ENCODE measurements at regions not wholly inside any gene's neighbourhood (a gene's known extent, or its start where the extent isn't known, plus 50 kb on each side); places are given as distances from the start of the nearest gene placed in this dataset.

DNA sequence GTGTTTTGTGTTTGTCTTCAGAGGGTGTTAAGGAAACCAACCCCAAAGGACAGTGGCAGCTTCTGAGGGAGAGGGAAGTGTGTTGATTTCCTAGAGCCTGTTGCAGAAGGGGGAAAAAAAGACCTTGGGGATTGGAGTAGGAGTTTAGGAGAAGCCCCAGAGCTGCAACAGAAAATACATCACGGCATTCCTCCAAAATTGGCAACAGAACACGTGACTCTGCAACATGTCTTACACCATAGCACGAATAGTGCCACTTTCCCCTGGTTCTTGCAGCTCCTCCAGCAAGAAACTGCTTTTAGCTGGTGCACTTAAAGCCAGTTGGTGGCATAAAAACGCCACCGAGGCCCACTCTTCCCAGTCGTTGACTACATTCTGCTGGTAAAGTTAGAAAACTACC is 473.0 kb downstream of the CD83 start:
- TF ChIP-seq EZH2phosphoT487 (IDR thresholded peaks at IDR 0.05; ENCODE audit: borderline replicate concordance, low read depth) (no peak), RAD21 (IDR thresholded peaks at IDR 0.05; ENCODE audit: low read length) (no peak), YY1 (IDR thresholded peaks at IDR 0.05; ENCODE audit: low read depth) (no peak), CTCF (IDR thresholded peaks at IDR 0.05) (no peak), SIN3A (IDR thresholded peaks at IDR 0.05; ENCODE audit: borderline replicate concordance, low read depth, low read length) (no peak), FOSL2 (IDR thresholded peaks at IDR 0.05; ENCODE audit: borderline replicate concordance, low read depth) (no peak), POLR2AphosphoS5 (IDR thresholded peaks at IDR 0.05; ENCODE audit: low read depth, low read length) (no peak), ZBTB33 (IDR thresholded peaks at IDR 0.05; ENCODE audit: borderline replicate concordance, low read depth) (no peak), USF1 (IDR thresholded peaks at IDR 0.05; ENCODE audit: borderline replicate concordance, low read depth) (no peak), REST (IDR thresholded peaks at IDR 0.05; ENCODE audit: low read depth, low read length) (no peak)
- TF ChIP-seq, protein P1, sequence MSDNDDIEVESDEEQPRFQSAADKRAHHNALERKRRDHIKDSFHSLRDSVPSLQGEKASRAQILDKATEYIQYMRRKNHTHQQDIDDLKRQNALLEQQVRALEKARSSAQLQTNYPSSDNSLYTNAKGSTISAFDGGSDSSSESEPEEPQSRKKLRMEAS (IDR thresholded peaks at IDR 0.05; ENCODE audit: low read depth), result no peak

Data from SK-N-SH (cell line).